ENCODE measurements at regions not wholly inside any gene's neighbourhood (a gene's known extent, or its start where the extent isn't known, plus 50 kb on each side); places are given as distances from the start of the nearest gene placed in this dataset.

DNA sequence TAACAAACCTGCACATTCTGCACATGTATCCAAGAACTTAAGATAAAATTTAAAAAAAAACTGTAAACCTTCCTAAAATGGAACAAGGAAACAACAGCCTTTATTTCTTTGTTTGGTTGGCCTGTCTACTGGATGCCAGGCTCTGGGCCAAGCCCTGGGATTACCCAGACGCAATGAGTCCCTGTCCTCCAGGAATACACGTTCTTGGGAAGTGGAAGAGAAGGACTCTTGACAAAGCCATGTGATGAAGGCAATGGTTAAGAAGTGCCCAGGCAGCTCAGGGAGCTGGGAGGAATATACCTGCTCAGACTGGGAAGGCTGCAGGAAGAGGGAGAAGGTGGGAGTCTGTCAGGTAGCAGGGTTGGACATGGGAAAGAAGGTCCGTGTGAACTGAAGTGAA, 115.4 kb downstream of the AXIN2 start:
- TF ChIP-seq ZFX (IDR thresholded peaks at IDR 0.05; ENCODE audit: borderline replicate concordance) (no peak), CTCF (IDR thresholded peaks at IDR 0.05) (no peak)
- H3K27ac ChIP-seq: no peak overlapping the region

- TF ChIP-seq CTCF (IDR thresholded peaks at IDR 0.05): no peak
- TF ChIP-seq ZFX (IDR thresholded peaks at IDR 0.05; ENCODE audit: borderline replicate concordance): no peak
- no peak overlapping the region for H3K27ac ChIP-seq
Observed at GRCh38 chr17:65444049-65444448, 117.4 kb downstream of the AXIN2 start.

GRCh38 chr17:65442691-65443090, 118.8 kb downstream of the AXIN2 start:
- TF ChIP-seq ZFX (IDR thresholded peaks at IDR 0.05; ENCODE audit: borderline replicate concordance) (no peak), CTCF (IDR thresholded peaks at IDR 0.05) (no peak)

GRCh38 chr17:65442250-65442649, 119.2 kb downstream of the AXIN2 start:
- H3K27ac ChIP-seq: no peak overlapping the region
- no peak for TF ChIP-seq ZFX (IDR thresholded peaks at IDR 0.05; ENCODE audit: borderline replicate concordance)
- no peak for TF ChIP-seq CTCF (IDR thresholded peaks at IDR 0.05)

More at GRCh38 chr17:65442691-65443090, 118.8 kb downstream of the AXIN2 start:
- no peak overlapping the region for H3K27ac ChIP-seq

DNA sequence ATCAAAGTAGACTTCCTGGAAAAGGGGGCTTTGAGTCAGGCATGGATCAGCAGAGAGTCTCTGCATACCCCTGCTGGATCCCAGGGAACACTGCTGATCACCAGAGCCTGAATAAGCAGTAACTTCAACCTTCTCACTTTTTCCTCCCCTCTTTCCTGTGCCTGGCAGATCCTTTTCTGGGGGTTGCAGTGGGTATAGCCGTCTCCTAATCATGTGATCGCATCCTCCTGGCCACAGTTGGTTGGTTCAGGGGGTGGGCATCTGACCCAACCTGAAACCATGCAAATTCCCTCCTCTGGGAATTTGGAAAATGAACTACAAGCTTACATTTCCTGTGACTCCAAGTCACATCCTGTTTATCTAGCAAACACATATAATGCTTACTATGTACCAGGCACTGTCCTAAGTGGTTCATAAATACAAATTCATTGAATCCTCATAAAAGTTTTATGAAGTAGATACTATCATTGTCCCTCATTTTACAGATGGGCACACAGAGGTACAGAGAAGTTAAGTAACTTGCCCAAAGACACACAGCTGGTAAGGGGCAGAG, 120.3 kb downstream of the AXIN2 start:
- H3K27ac ChIP-seq: no peak overlapping the region
- TF ChIP-seq CTCF (IDR thresholded peaks at IDR 0.05) (no peak), ZFX (IDR thresholded peaks at IDR 0.05; ENCODE audit: borderline replicate concordance) (no peak)

GRCh38 chr17:65438708-65439294, 122.6 kb downstream of the AXIN2 start:
- no peak overlapping the region for H3K27ac ChIP-seq
- no peak for TF ChIP-seq ZFX (IDR thresholded peaks at IDR 0.05; ENCODE audit: borderline replicate concordance)
- TF ChIP-seq CTCF (IDR thresholded peaks at IDR 0.05): no peak

DNA sequence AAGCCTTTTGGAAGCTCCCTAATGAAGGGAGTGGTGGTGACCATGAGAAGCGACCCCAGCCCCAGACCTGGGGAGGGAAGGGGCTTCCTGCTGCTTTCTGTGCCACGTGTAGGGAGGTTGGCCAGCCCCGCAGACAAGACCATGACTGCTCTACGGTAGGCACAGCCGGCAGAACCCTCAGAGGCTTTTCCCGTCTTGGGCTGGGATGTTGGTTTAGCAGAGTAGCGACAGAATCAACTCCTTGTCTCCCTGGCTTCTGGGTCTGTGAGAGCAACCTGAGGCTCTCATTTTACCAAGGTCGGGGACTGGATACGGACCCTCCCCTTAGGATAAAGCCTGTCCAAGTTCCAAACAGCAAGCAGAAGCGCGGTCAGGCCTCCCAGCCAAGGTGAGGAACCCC, 123.3 kb downstream of the AXIN2 start:
- TF ChIP-seq CTCF (IDR thresholded peaks at IDR 0.05): no peak
- TF ChIP-seq ZFX (IDR thresholded peaks at IDR 0.05; ENCODE audit: borderline replicate concordance): no peak
- H3K27ac ChIP-seq: no peak overlapping the region

All from 22Rv1 (cell line).